GM21825 (cell line): ENCODE measurements at regions not wholly inside any gene's neighbourhood (a gene's known extent, or its start where the extent isn't known, plus 50 kb on each side); places are given as distances from the start of the nearest gene placed in this dataset.

Experiments used
- ATAC-seq: cut with Tn5 transposase; IDR thresholded peaks from one replicate; pipeline ENCODE4 v1.9.1; 2021; ENCODE audit warnings: mild to moderate bottlenecking, moderate library complexity; ENCODE audit not compliant: unreplicated experiment

DNA sequence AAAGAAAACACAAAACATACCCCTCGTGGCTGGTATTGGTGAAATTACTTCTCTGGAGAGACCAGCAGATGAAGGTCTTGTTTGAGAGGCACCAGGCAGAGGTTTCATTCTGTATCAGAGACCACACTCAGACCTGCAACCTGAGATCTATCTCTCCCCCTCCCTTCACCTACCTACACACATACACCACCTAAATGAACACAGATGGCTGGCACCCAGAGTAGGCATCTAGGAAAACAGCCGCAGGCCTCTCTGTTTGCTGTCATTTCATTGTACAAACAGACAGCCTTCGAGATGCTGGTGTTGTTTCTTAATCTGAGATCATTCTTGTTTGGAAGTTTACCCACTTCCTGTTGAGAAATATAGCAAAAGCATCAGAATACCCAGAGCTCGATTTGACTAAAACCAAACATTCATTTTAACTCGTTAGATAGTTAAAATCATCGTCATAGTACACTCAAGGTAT is 173.9 kb upstream of the SLC25A13 start:
- ATAC-seq, result no peak

DNA sequence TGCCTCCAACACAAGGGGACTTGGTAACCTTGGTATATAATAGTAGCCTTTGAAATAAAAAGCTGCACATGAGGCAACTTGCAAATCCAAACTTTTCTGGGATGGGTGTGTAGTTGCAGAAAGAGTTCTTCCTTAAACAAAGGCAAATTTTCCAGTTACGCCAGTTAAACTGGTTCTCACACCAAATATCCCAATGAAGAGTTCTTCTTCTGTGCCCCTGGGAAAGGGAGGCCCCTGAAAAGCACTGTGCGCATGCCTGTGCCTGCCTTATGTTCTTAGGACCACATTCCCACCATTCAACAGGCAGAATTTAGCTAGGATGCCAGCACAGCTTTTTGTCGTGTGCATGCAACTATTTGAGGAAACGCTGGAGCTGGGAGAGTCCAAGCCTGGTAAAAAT is 164.8 kb upstream of the SLC25A13 start:
- ATAC-seq, result no peak

DNA sequence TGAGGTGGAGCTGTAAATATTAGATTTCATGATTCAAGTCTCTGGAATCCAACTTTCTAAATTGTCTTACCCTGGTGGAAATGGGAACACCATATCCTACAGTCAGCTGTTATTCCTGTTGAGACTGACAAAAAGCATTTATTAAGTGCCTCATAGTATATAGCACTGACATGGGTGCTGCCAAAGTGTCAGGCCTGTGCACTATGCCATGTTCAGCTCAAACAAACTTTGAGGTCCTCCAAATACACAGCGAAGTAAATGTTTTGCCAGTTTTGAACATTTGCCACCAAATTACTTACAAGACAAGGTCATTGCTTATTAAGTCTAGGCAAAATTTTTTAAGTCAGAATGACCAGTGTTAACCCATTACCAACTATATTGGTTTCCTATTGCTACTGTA is 162.9 kb upstream of the SLC25A13 start:
- ATAC-seq, result no peak

DNA sequence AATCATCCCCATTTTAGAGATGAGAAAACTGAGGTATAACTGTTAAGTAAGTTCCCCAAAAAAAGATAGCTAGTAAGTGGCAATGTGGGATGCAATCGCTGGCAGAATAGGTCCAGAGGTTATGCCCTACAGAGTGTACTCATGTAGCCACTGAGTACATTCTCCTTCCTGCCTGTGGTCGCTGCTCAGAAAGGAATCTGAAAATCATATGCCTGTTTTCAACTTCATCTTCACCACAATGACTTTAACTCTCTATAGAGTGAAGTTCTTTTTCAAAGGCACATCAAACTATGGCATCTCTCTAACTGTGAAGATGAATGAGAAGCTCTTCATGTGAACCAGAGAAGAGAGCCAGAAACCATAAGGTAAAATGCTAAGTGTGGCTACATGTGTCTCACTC is 162.2 kb upstream of the SLC25A13 start:
- no peak for ATAC-seq

DNA sequence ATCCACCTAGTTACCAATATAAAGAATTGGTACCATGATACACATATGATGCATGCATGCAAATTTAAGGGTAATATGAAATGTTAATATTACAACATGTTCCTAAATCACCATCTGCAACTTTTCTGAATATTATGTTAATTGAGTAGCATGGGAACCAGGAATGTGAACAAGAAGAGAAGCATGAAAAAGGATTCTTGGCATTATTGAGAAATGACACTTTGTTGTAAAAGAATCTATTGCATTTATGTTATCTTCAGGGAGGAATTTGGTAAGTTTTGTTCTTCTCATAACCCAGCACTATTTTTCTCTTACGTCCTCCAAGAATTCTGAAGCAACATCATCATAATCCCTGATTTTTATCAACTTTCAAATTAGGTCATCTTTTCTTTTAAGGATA is 159.9 kb upstream of the SLC25A13 start:
- no peak for ATAC-seq

DNA sequence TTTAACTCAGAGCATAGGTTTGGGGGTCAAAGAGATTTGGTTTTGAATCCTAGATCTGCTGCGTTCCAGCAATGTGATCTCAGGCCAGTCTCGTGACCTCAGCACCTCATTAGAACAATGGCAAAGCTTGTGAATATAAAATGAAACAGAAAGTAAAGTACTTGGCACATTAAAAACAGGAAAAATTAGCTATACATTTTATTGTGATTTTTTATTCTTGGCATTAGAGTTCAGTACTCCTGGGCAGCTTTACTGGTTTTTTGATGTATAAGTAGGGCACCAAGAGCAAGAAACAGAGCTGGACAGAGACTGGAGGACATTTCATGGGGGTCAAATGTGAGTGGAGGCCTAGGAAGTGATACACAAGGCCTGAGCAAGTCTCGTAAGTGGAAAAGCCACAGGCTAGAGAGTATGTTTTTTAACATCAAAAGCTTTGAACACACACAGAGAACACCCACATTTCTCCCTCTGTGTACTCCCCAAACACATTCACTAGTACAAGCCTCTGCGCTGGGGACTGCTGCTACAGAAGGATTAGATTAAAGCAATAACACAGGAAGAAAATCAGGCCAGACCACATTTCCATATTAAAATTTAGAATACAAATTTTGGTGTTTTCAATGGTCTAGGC is 157.2 kb upstream of the SLC25A13 start:
- no peak for ATAC-seq

DNA sequence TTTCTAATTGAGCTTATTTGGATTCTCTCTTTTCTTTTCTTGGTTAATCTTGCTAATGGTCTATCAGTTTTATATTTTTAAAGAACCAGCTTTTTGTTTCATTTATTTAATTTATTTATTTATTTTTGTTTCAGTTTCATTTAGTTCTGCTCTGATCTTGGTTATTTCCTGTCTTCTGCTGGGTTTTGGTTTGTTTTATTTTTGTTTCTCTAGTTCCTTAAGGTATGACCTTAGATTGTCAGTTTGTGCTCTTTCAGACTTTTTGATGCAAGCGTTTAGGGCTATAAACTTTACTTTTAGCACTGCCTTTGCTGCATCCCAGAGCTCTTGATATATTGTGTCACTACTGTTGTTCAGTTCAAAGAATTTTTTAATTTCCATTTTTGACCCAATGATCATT is 149.7 kb upstream of the SLC25A13 start:
- no peak for ATAC-seq

DNA sequence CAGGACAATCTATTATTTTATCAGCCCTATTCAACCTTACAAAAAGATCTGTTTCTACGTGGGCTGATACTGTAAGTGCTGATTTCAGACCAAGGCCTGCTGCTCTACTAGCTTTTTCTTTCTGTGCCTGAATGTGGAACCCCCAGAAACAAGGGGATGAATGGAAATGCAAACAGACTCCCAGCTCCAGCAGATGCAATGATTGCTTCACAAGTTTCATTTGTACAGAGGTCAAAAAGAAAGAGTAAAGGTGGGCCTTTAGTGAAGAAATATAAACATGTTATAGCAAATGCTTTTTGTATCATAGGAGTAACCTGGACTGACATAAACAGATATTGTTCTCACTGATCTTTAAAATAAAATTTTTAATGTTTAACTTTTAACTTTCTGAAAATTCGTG is 130.2 kb upstream of the SLC25A13 start:
- ATAC-seq, result no peak

DNA sequence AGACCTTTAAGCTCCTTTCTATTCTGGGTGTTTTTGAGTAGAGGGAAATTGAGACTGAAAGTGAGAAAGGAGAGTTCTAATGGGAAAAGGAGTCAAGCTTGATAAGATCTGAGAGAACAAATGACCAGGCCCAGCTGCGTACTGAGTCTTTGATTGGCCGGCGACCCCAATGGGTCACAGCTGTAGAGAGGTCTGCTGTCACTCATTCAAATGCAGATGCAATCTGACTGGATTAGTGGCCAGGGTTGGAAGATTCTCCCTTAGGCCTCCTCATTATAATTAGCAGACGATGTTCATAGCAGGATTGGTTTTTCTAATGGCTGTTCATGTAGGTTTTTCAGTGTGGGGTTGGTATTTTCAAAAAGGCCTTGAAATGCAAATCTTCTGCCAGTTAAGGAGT is 127.2 kb upstream of the SLC25A13 start:
- ATAC-seq, result no peak

DNA sequence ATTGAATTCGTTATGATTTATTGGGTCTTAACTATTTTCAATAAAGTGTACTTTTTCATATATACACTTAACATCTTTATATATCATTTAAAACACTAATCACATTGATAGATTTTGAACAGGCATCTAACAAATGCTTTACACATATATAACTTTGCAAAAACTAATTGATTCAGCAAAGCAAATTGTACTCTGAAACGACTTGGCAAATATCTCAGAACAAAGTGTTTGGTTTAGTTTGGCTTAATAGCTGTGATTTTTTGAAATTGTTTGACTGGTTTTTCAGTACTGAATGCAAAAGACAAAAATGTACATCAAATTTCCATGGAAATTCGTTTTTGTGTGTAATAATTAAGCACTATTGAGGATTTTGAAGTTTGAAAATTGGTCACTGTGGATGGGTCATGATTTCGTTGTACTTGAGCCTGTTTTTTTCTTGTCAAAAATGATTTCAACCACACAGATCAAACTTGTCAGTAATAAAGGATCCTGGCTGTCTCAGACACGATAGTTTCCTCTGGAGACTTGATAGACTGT is 125.3 kb upstream of the SLC25A13 start:
- ATAC-seq, result no peak

DNA sequence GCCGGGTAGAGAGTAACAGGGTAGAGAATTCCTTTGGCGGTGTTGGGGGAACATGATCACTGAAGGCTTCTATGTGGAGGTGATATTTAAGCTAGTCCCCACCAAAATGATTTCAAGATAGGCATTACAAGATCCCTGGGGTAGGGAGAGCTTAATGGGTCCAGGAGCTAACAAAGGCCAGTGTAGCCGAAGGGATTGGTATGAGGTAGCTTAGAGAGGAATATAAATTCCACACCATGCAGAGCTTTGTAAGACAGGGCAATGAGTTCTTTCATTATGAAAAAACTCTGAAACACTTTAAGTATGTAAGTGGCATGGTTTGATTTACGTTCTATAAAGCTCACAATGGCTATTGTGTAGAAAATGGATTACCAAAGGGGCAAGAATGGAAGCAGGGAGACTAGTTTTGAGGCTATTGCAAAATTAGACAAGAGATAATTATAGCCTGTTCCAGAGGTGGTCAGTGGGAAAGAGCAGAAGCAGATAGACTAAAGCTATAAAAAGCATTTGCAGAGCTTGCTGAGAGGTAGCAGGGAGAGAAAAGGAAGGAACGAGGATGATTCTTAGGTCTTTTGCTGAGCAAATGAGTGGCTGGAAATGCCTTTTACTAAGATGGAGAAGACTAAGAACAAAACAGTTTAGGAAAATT is 119.7 kb upstream of the SLC25A13 start:
- no peak for ATAC-seq

DNA sequence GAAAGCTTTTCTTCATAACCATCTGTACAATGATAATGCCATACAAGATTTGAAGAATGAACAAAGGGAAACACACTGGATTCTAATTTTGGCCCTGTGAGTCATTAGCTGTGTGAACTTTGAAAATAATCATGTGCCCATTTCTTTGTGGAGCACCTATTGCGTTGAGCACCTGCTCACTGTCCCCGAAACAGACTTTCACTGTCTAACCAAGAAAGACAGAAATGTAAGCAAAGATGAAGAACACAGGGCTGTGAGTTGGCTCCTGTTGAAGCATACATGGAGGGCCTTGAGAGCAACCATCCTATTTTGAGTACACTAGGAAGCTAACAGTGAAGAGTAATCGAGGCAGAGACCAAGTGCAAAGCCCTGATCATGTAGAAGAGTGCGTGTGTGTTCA is 118.4 kb upstream of the SLC25A13 start:
- no peak for ATAC-seq

DNA sequence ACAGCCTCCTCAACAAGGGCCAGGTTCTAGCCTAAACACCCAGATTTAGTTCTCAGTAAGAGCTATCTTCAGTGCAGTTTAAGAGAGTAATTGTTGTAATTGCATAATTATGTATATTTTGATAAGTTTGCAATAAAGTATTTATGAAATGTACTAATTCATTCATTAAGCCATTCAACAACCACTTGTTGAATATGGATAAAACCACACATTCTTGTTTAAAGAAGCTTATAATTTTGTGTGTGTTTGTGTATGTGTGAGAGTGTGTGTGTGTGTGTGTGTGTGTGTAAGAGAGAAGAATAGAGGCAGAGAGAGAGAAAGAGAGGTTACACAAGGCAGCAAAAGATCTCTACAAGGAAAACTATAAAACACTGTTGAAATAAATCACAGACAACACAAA is 115.0 kb upstream of the SLC25A13 start:
- ATAC-seq, result no peak

DNA sequence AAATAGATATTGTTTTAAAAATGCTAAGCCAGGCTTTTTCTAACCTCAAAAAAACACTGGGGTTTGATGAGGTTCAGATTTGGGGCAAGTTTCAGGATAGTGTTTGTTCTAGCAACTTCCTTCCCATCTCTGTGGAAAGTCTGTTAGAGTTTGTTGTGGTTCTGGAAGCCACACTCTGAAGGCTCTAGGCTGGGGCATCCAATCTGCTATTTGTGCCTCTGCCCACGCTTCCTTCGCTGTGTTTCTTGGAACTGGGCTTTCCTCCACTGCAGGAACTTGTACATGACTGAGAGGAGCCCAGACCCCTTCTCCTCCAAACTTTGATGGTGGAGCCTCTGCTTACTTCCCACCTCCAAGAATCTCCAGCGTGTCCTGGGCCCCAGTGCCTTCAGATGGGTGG is 108.5 kb upstream of the SLC25A13 start:
- no peak for ATAC-seq

DNA sequence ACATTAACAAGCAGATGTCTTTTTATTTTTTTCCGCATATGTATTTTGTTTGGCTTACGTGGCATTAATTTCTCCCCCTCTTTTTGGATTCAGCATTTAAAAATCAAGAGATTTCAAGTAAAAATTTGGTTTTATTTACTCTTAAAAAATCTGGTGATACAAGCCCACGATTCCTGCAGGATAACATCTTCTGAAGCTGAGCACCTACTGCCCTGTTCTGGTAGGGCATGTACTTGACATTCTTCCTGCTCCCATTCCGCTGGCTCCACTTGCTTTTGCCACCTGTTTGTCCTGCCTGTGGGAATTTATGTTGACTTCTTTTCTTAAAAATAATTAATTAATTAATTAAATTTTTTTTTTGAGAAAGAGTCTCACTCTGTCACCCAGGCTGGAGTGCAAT is 105.2 kb upstream of the SLC25A13 start:
- ATAC-seq, result no peak

DNA sequence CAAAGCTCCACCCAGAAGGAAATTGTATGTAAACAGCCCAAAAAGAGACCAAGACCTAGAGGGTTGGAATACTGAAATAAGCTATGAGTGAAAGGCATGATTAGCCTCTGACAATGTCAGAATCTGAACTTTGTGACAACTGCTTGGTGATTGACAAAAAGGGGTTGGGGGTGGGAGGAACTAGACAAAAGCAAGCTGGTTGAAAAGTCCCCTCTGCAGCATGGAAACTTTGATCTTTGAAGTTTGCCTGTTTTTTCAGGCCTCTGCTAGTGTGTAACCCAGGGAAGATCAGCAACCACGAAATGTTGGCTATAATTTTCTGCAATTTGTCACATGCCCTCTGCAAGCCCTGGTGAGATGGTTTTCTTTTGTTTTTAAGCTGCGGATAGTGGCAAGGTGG is 104.8 kb upstream of the SLC25A13 start:
- ATAC-seq, result no peak

DNA sequence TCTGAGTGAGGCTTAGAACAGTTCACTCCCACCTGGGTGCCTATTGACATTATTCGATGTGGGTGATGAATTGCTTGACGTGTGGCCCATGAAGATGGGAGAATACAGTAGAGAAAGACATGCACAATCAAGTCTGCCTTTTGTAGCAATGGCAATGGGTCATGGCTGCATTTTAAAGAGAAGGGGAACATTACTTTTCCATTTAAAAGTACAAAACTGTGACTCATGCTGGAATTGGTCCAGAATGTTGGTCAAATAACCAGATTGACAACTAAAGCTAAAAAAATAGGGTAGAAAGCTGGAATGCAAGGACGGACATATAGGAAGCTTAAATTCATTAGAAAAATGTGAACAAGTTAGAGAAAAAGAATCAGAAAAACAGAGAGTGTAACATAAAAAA is 104.1 kb upstream of the SLC25A13 start:
- ATAC-seq, result no peak

DNA sequence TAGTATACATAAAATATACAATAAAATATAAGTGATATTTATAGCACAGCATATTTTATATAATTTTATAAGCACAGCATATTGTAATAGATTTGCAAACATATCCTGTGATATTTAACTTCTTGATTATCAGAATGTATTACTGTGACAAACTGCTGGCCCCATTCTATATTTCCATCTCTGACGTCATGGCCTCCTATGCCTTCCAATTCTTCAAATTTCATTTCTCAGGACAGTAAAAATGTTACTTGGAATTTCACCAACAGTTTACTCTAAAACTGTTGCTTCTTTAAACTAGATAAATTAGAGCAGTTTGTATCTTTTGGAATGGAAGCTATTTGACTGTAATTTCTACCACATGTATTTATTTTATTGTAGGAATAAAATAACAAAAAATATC is 102.5 kb upstream of the SLC25A13 start:
- ATAC-seq, result no peak

DNA sequence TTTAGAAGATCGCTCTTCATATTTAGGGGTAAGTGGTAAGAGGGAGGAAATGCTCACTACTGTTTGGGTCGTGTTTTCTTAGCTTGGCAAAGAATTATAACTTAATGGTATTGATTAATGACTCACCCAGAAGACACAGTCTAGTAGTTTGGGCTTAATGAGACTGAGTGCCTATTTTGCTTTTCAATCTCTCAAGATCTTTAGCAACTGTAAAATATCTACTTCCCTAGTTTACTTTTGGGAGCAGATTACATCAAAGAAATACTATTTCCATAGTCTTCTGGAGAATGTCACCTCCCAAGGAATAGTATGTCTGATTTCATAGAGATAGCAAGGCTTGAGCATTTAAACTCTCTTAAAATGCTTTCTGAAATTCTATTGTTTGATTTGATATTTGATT is 100.5 kb upstream of the SLC25A13 start:
- no peak for ATAC-seq

DNA sequence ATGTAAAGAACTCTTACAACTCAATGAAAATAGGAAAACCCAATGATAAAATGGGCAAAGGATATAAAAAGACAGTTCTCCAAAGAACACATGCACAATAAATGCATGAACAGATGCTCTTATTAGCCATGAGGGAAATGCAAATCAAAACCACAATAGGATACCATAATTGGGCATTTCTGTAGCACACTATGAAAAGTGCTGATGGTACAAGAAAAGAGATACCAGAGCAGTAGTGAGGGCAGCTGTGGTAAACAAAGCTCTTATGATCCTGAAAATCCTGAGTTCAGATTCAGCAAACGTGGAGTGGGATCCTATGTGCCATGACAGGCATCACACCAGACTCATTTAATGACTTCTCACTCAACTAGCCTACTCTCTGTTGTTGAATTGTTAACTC is 96.7 kb upstream of the SLC25A13 start:
- no peak for ATAC-seq

DNA sequence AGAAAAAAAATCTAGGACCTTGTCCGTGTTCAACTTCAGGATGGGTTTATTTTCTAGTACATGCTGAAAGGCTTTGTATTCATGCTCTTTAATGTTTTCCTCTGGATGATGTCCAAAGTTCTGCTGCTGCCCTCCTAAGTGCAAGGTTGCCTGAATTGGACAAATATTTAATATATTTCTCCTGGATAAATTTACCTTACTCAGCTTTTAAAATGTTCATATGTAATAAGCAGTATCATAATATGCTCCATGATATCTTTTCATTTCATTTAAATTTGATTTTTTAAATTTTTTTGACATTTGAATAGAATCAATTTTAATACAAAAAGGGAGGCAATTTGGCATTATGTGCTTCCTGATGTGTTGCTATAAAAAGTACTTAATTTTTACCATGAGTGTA is 95.9 kb upstream of the SLC25A13 start:
- no peak for ATAC-seq

DNA sequence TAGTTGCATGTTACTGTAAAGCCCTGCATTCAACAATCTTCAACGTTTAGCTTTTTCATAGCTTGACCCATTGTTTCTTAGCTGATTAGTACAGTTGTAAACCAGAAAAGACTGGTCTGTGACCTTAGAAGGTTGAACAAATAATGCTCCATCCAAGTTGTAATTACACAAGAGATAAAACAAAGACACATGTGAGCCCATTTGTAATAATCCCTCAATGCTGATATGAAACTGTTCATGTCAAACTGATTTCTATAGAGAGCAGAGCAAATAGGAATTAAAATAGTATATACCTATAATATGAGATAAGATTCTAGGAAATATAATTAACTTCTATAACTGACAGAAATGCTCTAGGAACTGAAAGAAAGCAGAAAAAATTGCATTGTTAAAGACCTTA is 94.7 kb upstream of the SLC25A13 start:
- no peak for ATAC-seq

DNA sequence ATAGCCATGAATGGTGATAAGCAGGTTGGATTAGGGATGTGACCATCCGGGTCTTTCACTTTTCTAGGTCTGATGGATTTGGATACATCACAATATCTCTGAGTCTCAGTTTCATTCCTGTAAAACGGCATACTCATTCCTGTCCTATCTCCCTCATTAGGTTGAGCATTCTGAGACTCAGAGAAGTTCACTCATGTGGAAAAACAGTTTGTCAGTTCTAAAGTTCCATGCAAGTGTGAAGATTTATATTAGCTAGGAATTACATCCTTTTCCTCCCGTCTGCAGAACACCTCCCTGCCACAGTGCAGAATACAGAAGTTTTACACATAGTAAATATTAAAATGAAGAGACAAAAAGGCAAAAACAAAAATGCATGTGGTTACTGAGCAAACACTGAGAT is 94.2 kb upstream of the SLC25A13 start:
- ATAC-seq, result no peak
